ENCODE measurements at regions not wholly inside any gene's neighbourhood (a gene's known extent, or its start where the extent isn't known, plus 50 kb on each side); places are given as distances from the start of the nearest gene placed in this dataset.

DNA sequence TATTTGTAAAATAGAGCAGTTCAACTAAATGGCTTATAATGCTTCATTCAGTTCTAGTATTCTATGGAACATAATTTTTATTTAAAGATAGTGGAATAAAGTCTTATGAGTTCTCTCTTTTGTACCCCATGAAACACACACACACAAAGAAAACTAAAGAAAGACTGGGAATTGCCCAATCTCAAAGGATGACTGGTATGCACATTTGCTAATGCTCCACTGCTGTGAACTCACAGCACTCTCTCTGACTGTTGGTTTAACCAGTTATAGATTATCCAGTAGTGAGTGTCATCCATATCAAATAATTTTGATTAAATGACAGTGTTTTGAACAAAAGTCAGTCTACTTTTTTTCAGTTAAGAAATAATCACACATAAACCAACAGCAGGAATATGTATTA is 1082.4 kb upstream of the B3GALT2 start:
- no peak for DNase-seq (ENCODE audit: low read depth in 2 of 2)

DNA sequence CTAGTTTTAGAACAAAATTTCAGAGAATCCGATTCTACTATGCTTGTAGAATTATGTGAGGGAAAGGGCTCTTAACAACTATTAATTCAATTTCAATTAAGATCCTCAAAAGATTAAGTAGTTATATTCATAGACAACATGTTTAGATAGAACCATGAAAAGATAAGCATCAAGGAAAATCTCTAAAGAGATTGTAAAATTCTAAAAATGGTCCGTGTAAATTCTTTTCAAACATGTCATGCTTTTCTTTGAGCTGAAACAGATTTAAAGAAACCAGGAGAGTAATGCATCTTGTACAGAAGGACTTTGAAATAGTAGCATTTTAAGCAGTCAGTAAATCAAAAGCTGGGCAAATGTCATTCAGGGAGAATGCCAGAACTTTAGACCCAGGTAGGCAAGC is 1080.6 kb upstream of the B3GALT2 start:
- no peak for DNase-seq (ENCODE audit: low read depth in 2 of 2)

DNA sequence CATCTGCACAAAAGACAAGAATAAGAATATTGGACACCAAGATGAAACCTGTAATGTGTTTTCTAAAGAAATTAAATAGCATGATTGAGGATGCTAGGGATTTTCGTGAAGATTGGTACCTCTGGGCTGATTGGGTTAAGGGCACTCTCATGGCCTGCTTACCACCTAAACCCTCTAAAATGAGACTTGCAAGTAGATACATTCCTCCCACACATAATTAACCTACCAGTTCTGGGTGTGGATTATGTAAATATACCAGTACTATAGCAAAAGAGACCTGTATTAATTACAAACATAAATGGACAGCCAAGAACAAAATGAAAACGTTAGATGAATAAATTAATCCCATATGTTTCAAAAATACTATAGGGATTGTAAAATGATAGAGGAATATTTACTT is 1069.6 kb upstream of the B3GALT2 start:
- DNase-seq (ENCODE audit: low read depth in 2 of 2), result no peak

DNA sequence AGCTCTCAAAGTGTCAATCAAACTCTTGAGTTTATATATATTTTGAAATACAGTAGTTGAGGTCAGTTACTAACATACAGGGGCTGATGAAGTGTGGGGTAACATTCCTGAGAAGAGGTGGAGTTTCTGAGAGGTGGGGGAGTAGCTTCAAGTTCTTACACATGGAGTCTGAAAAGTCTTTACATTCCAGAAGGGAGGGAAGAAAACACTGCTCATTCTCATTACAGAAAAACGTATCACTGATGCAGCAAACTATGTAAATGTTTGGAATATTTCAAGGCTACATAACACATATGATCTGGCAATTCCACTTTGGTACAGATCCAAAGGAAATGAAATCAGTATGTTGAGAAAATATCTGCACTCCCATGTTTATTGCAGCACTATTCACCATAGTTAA is 1065.8 kb upstream of the B3GALT2 start:
- DNase-seq (ENCODE audit: low read depth in 2 of 2), result no peak

DNA sequence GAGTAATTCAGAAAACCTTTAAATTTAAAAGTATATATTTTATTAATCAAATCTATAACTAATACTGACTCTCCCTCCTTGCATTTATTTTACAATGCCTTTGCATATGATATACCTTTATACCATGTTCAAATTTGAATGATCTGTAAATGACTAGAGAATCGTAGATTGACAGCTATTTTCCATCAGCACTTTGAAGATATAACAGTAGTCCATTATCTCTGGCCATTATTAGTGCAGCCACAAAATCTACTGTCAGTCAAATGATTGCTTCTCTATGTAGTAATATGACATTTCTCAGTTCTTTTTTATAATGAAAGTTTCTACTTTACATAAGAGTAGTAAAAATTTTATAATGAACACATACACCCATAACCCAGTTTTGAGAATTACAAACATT is 1054.8 kb upstream of the B3GALT2 start:
- no peak for DNase-seq (ENCODE audit: low read depth in 2 of 2)

DNA sequence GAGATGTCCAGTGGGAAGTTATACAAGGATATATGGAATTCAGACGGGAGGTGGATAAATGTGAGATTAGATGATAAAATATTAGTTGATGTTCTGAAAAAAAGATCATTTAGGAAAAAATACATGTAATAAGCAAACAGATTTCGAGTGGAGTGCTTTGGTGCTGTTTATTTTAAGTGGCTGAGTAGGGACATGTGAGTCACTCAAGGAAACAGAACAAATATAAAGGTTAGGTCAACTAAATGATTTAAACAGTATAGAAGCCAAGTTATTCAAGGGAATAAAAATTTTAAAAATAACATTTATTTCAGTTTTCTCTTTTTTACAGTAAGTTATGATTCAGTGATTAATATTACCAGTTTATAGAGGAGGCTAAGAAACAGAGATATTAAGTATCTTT is 1046.7 kb upstream of the B3GALT2 start:
- no peak for DNase-seq (ENCODE audit: low read depth in 2 of 2)

DNA sequence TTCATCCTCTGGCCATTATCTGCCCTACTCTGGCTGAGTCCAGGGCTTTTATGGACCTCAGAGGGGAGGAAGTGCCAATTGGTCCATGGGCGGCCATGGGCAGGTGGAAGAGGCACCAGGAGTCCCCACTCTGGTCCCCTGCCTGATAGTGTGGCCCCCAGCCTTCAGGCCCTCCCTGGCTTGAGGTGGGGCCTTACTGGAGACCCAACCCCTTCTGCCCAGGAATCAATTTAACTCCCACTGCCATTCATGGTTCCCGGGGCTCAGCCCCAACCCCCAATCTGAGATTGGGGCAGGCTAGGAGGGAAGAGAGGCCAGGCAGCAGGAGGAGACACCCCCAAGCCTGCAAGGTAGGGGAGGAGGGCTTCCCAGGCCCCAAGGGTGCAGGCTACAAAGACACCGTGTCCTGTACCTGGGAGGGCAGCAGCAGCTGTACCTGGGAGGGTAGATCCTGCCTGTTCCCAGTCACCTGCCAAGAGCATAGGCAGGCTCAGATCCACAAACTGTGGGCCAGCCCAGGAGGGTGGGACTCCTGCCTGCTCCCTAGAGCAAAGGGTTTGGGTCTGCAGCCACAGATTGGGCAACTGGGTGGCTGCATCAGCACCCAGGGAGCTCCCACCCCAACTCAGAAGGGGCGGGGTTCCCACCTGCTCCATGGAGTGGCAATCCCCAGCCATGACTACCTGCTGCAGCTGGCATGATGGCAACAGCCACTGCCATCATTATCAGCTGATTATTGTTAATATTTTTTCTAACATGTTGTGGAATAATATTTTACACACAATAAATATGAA is 1044.1 kb upstream of the B3GALT2 start:
- DNase-seq (ENCODE audit: low read depth in 2 of 2), result no peak

DNA sequence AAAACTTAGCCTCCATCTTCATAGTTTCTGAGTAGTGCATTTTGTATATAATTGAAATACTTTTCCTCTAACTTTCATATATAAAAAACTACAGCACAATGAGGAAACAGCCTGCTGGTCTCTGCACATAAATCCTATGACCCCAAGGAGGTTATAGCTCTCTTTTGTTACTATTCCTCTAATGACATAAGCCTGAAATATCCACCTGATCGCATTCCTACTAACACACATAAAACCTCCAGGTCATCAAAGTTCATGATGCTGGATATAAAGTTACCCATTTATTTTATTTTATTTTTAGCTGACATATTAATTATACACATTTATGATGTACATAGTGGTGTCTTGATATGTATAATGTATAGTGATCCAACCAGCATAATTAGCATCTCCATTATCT is 1042.0 kb upstream of the B3GALT2 start:
- DNase-seq (ENCODE audit: low read depth in 2 of 2), result no peak

DNA sequence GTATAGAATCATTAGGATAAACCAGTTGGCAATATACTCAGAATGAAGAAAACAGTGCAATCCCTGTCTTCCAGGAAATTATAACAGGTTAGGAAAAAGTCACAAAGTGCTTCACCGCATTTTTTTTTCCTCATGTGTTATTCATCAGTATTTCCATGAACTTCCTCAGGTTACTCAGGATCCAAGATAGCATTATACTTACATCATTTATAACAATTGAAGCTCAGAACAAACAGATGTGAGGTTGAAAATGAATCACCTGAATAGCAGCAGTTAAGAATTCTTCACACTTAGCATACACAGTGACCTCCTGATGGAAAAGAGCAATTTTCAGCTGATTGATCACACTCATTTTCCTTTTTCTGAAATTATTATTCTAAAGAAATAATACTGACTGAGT is 1040.7 kb upstream of the B3GALT2 start:
- DNase-seq (ENCODE audit: low read depth in 2 of 2), result no peak

DNA sequence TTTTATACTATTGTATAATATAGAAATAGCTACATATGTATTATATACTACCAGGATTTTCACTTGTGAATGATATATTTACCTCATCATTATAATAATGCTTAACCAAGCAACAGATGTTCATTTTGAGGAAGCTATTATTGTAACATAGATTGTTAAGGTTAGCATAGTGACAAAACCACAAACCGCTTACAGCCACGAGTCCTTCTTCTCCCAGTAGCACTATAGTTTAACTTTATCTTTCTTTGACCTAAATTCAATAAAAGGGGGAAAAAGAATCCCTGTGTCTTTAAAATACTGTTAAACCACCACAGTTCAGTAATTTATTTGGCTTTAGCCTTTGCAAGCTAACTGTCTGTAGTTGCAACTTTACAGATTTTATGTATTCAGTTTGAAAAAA is 1039.4 kb upstream of the B3GALT2 start:
- no peak for DNase-seq (ENCODE audit: low read depth in 2 of 2)

DNA sequence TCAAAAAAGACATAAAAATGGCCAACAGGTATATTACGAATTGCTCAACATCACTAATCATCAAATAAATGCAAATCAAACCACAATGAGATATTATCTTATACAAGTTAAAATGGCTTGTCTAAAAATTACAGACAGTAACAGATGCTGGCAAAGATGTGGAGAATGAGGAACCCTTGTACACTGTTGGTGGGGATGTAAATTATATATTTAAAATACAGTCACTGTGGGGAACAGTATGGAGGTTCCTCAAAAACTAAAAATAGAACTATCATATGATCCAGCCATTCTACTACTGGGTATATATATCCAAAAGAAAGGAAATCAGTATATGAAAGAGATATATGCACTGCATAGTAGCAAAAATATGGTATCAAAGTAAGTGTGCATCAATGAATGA is 1037.2 kb upstream of the B3GALT2 start:
- no peak for DNase-seq (ENCODE audit: low read depth in 2 of 2)

DNA sequence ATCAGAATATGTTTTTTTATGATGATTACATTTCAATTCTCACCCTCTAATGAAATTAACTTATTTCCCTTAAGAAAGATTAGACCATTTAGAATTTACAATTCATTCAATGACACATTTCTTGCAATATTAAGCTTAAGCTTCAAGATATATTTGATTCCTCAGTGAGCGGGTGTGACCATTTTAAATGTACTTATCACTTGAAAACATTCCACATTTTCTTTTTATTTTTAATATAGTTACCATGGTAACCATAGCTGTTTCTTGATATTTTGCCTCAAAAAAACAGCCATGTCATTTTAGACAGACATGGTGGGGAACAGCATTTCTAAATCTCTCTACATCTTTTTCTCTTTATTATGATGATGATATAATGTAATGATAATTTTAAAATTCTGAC is 1029.0 kb upstream of the B3GALT2 start:
- no peak for DNase-seq (ENCODE audit: low read depth in 2 of 2)

DNA sequence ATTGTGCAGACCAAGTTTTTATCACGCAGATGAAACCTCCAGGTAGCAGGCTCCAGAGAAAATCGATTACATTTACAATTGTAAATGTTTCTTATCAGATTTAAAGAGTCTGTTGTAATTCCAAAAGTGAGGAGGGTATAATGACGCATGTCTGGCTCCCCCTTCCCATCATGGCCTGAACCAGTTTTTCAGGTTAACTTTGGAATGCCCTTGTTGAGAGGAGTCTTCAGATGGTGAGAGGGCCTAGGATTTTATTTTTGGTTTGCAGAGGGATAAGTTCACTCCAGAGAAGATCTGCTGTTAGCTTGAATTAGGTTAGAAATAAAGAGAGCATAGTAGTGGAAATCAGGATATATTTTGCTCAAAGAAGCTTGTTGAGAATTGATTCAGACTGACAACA is 1028.3 kb upstream of the B3GALT2 start:
- no peak for DNase-seq (ENCODE audit: low read depth in 2 of 2)

DNA sequence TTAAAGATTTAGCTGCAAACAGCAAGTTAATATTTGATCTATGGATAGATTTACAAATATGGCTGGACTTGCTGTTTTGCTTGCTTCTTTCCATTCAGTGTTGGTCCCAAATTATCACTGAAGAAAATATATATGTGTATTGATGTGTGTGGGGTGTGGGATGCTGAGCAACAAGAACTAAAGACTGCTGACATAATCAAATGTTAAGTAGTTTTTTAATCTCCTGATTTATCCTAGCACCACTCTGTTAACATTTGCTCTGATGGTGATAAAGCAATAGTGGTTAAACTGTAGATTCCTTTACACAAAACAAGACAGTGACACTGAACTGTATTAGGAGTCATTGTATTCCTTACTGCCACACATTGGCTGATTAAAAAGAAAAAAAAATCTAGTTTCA is 1023.5 kb upstream of the B3GALT2 start:
- no peak for DNase-seq (ENCODE audit: low read depth in 2 of 2)

DNA sequence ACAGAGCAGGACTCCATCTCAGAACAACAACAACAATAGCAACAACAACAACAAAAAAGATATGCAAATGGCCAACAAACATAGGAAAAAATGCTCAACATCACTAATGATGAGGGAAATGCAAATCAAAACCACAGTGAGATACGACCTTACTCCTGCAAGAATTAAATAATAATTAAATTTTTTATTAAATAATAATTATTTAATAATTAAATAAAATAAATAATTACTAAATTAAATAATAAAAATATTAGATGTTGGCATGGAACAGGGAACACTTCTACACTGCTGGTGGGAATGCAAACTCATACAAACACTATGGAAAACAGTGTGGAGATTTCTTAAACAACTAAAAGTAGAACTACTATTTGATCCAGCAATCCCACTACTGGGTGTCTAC is 1022.3 kb upstream of the B3GALT2 start:
- DNase-seq (ENCODE audit: low read depth in 2 of 2), result no peak

DNA sequence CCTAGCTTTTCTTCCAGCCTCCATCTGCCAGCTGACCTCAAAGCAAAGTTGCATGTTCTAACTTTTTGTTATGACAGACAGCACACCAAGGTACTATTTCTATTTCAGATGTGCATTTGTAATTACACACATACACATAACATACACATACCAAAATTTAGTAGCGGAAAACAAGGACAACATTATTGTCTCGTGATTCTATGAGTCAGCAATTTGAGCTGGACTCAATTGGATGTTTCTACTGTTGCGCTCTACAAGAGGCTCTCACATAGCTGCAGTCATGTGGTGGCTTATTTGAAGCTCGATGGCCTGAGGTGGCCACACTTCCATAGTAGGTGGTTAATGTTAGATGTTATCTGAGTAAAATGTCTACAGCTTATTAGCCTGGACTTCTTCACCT is 1010.1 kb upstream of the B3GALT2 start:
- no peak for DNase-seq (ENCODE audit: low read depth in 2 of 2)

DNA sequence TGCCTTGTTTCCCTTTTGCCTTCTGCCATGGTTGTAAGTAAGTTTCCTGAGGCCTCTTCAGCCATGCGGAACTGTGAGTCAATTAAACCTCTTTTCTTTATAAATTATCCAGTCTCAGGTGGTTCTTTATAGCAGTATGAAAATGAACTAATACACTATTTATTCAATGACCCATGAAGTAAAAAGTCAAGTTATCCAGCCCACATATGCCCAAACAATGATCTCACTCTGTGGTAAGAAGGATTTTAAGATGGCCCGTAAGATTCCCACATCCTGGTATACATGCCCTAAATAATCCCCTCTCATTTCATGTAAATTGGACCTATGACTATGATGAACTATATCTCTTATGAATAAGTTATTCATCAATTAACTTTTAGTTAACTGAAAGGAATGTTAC is 1008.3 kb upstream of the B3GALT2 start:
- DNase-seq (ENCODE audit: low read depth in 2 of 2), result no peak

DNA sequence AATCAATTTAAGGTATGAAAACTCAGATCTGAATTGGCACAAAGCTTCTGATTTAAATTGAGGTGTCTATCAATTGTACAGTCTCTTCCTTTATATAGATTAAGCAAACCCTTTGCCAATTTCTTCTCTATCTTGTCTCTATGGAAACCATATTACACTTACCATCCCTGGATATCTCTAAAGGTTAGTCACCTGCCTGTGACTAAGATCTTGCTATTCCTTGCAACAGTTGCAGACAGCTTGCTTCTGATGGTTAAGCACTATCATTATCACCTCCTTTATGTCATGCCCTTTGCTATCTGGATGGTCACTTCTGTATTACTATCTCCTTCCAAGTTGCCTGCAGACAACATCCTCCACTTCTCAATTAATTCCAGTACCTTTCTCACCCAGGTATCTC is 998.6 kb upstream of the B3GALT2 start:
- no peak for DNase-seq (ENCODE audit: low read depth in 2 of 2)

DNA sequence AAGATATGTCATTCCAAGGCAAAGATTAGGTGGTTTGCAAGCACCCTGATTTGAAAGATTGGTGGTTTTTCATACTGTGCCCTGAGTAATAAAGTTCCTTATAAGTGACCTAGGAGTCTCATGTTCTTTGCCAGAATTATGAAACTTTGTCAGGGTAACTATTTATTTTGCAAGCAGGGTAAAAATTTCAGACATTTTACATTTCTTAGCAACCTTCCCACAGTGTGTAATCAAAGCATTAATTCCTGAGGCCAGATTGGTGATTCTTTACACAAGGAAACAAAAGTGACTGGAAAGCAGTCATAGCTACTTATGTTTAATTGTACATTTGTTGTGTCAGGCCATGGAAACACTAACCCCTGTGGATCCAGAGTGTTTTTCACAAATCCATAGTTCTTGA is 998.0 kb upstream of the B3GALT2 start:
- DNase-seq (ENCODE audit: low read depth in 2 of 2), result no peak

DNA sequence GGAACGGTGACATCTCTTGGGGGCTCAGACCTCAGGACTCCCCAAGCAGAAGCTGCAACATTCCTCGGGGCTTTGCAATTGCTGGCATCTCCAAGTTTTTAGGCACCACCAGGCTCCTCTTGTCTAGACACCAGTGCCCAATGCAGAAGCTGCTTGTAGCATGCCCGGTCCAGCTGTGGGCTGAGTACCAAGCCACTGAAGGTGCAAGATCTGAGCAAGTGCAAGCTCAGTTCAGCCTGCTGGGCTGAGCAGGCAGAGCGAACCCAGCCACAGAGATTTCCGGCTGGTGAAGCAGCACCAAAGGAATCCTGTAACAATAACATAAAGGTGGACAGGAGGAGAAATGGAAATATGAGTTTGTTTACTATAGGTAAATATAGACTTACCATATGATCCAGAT is 995.4 kb upstream of the B3GALT2 start:
- DNase-seq (ENCODE audit: low read depth in 2 of 2), result no peak

DNA sequence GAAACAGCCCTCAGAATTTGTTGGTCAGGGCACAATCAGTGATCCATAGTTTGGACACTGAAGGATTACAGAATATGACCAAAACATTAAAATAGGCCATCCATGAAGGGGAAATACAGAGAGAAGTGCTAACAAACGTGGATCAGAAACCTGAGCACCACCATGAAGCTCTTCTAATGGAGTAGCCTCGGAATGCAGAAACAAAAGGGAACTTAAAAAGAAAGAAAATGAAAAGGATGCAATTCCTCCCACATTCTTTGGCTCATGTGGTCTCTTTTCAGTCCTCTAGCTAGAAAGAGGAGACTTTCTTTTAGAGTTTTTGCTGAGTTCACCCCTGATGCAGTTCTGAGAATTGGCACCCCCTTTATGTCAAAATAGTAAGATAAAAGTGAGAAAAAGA is 989.8 kb upstream of the B3GALT2 start:
- DNase-seq (ENCODE audit: low read depth in 2 of 2), result no peak

DNA sequence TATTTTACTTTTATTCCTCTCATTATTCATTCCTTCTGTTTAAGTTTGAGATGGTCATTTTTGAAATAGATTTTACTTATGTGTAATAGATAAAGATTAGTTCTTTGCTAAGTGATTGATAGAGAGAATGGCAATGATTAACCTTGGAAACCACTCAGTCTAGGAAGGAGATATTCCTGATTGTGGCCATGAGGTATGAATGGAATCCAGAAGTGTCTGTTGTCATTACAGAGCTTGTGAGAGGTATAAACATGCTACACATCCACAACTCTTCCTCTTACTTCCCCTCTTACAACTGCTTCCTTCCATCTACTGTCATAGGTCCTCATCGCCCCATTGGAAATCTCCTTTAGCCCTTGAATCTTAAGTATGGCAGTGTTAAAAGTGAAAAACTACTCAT is 988.8 kb upstream of the B3GALT2 start:
- DNase-seq (ENCODE audit: low read depth in 2 of 2), result no peak

DNA sequence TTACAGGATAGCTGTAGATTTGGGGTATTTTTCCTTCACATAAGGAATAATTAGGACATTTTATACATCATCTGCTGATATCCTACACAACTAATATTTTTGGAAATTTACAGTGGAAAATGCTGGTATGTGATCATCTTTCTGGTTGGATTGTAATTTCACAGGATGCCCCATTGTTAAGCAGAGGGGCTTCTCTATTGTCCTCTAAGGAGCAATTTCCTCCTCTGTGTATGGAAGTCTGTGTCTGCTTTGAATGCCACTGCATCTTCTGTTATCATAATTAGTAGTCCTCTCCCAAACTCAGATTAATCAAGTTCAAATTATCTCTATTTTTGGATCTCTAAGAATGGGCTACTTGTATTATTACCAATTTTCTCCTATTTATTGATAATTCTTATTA is 988.1 kb upstream of the B3GALT2 start:
- DNase-seq (ENCODE audit: low read depth in 2 of 2), result no peak

DNA sequence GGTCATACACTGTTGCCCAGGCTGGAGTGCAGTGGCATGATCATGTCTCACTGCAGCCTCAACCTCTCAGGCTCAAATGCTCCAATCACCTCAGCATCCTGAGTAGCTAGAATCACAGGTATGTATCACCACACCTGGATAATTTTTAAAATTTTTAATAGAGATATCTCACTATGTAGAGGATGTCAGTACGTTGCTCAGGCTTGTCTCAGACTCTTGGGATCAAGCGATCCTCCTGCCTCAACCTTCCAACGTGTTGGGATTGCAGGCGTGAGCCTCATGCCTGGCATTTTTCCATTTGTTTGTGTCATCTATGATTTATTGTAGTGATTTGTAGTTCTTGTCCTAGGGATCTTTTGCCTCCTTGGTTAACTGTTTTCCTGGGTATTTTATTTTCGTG is 985.2 kb upstream of the B3GALT2 start:
- DNase-seq (ENCODE audit: low read depth in 2 of 2), result no peak
